HG02852 (cell line): ENCODE measurements at regions not wholly inside any gene's neighbourhood (a gene's known extent, or its start where the extent isn't known, plus 50 kb on each side); places are given as distances from the start of the nearest gene placed in this dataset.
"Not testable (repeated sequence)": the region's sequence is repeated elsewhere in the genome, so short reads cannot be mapped to it uniquely, and the experiment has no call there.

Experiments used
- ATAC-seq: cut with Tn5 transposase; IDR thresholded peaks from one replicate; pipeline ENCODE4 v1.9.1; 2021; ENCODE audit warnings: mild to moderate bottlenecking, moderate library complexity; ENCODE audit not compliant: unreplicated experiment

DNA sequence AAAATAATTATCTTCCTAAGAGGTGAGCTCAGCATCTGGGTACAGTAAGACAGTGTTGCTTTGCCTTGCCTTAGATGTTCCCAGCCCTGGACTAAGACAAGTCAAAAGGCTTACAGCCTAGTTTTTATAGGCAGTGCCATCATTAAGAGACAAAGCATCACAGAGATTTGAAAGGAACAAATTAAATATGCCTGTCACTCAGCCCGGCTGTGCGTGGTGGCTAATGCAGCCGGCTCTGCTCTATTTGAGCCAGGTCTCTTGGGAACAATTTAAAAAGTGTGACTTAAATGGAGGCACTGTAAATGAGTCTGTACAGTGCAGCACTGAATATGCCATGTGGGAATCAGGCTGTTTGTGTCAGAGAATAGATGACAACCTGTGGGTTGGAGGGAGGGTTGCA, 1687.4 kb upstream of the FLRT2 start:
- no peak for ATAC-seq

DNA sequence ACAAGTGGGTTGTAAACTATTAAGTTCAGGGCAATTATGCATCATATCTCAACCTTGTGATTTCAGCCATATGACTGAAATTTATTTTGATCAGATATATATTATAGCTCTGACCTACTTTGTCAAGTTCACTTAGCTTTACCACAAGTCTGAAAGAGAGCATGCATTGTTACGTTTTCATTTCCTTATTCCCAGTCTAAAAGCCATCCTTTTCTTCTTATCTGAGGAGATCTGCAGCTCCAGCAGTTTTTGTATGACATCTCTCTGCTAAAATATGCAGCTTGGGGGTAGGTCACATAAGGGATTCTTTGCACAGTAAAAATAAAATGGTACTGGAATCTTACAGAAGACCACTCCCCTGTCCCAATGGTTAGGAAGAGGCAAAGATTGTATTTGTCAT, 1682.8 kb upstream of the FLRT2 start:
- ATAC-seq: no peak

DNA sequence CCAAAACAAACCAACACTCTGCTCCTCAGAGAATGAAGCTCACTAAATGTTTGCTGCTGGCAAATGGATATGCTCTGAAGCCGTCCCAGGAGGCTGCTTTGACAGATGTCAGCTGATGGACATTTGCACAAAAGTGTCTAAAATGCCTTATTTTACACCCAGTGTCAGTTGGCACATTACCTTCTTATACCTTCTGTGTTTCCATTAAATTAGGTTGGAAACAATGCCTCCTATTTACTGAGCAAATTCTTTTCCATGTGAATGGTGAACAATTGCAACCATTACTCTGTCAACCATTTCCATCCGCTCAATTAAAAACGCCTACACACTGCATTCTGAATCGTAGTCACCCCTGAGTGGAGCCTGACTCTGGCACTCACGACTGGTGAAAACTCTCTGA, 1679.9 kb upstream of the FLRT2 start:
- ATAC-seq: no peak

DNA sequence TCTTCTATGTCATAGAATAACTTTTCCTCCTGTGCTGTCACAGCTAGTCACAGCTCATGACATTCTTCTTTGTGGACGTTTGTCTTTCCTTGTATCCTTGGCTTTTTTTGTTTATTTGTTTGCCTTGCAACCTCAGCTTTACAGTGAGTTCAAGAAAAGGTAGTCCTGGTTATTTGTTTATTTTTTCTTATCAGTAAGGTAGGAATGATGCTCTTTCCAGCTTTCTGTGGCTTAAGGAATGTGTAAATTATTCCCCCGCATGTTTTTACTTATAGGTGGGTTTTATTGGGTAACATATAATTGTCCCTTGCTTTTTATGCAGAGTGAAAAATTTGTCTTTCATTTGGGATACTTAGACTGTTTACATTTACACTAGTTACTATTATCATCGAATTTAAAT, 1673.6 kb upstream of the FLRT2 start:
- no peak for ATAC-seq

DNA sequence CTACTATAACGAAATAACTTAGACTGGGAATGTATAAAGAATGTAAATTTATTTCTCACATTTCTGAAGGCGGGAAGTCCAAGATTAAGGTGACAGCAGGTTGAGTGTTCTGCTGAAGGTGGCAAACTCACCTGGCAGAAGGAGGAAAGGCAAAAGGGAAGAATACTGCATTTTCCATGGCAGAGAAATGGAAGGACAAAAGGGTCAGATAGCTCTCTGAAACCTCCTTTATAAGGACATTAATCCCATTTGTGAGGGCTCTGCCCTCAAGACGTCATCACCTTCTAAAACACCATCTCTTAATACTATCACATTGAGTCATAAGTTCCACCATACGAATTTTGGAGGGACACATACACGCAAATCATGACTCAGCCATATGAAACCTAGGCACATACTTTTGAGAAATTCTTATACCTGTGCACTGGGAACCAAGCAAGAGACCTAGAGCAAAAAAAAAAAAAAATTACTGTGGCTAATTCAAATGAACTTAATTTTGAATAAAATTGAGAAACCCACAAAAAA, 1669.3 kb upstream of the FLRT2 start:
- no peak for ATAC-seq

DNA sequence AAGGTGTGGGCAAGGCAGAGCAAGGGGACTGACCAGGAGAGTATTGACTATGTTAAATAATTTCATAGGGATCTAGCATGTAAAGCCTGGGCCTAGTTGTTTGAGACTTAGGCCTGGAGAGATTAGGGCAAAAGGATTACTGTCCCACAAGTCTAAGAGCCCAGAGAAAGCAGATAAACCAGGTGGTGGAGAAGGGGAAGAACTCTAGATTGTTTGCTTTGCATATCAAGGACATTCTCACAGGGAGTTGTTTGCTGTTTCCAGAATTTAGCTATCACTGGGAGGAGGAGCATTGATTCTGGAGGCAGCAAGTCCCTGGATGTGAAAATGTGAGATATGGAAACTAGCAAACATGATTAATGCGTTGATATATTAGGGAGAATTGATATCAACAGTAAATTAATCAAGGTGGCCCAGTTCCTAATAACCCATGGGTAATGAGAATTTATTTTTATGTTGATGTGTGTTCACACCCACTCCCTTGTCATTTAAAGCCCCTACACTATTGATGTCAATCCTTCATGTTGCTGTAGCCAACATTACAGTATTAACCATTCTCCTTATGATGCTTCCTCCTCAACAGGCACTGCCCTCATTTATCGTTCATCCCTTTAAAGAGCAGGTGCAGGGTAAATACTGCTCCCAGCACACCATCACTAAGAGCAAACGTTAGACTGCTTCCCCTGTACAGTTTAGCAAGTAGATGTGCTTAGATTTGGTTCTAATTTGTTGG, 1666.7 kb upstream of the FLRT2 start:
- ATAC-seq: no peak

DNA sequence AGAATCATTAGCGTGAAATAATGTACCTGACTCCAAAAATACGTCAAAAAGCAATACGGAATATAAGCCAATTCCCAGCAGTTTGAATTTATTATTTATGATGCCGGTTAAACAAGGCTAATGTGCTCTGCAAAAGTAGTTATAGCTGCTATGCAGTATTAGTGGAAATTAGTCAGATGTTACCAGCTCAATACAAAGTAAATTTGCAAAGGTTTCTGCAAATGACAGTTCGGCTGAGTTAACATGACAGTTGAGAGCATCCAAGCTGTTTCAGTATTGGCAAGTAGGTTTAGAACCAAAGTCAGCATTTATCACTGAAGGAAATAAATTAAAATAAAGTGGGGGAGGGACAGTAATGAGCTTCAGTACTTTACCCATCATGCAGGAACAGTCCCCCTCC, 1665.8 kb upstream of the FLRT2 start:
- ATAC-seq: no peak

DNA sequence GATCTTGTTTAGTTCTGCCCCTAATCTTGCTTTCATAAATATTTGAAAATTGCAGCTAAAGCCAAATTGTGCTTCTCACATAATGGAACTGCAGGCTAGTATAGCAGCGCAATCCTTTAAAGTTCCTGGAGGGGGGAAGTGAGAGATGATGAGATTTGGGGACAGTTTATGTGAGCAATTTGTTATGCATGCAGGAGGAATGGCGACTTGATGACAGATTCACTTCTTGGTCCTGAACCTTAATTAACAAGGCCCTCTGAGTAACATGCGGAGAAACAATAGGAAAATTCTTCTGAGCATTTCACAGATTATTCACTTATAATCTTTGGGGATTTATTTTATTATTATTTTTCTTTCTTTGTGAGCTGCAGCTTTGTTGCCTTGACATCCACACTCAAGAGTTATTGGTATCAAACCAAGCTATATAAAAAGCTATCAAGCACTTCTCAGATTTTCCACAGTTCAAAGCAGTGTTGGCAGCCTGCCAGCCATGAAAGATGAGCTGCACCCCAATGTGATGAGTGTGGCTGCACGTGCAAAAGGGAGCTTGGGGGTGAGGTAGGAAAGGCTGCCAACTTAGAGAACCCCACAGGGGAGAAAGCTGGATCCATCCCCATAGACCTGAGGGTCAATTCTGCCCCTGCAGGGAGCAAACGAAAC, 1662.2 kb upstream of the FLRT2 start:
- no peak for ATAC-seq

DNA sequence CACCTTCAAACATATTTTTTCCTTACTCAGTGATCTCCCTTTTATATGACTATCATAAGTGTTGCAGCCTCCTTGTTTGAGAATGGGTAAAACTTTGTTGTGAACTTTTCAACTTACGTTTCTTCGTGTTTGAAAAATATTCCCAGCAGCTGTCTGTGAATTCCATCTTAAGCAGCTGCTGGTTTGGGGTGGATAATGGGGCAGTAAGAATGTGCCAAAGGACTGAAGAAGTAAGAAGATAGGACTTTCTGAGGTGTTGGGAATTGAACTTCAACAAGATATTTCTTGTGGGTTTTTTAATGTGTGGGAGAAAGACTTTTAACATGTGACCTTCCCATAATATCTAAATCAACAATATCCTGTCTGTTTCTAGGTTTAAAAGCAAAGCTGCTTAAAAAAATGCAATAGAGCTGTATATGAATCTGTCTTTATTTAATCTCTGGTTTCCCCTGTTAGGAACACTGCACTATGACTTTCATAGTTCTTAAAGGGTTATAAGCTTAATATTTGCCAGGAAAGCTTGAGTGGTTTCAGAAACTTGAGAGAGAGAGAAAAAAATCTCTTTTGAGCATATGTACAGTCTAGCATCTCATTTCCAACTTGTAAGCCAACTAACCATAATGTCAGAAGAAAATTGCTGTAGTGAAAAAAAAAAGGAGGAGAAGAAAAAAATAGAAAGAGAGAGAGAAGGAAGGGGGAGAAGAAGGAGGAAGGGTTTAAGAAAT, 1659.2 kb upstream of the FLRT2 start:
- no peak for ATAC-seq

DNA sequence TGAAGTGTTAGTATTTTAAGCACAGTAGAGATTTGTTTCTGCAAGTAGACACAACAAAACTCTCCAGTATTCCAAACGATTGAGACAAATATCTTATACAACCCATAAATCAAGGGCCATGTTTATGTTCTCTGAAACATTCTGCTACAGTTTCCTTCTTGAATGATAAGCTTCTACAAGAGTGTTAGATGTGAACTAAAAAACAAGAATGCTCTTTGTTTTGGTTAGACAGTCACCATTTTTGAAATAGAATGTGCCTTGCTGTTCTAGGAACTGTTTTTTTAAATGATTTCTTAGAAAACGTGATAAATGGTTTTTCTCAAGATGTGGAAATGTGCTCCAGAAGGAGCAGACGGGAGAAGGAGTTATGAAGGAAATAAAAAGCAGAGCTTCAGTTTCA, 1656.3 kb upstream of the FLRT2 start:
- no peak for ATAC-seq

DNA sequence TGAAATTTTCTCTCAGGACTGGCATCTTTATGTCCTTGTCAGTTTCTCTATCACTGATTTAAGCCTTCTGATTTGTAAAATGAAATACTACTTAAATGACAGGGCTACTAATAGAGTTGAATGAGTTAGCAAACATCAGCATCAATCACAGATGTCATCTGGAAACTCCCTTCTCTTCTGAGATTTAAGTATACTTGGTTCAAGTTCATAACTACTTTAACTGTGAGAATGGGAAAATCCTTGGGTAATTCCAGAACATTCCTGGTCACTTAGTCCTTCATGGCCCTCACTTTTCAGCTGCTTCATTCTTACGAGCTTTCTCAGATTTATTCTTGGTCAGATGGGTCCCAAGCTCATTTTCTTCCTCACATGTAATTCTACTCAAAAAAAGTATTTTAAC, 1655.3 kb upstream of the FLRT2 start:
- ATAC-seq: no peak

DNA sequence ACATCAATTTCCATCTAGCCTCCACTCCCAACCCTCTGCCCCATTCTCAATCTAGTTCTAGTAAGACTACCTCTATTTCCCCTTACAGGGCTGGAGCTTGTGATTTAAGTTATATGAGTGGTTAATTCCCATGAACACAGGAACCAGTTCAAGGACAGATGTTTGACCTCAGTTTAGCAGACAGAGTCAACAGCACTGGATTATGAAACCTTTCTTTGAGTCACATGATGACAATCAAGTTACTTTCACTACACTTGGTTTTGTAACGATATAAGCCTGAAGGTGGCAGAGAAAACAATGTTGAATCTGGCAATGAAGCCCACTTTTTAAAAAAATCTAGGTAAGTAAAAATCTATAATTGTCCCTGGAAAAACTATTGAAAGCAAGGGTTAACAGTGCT, 1646.2 kb upstream of the FLRT2 start:
- ATAC-seq: no peak

DNA sequence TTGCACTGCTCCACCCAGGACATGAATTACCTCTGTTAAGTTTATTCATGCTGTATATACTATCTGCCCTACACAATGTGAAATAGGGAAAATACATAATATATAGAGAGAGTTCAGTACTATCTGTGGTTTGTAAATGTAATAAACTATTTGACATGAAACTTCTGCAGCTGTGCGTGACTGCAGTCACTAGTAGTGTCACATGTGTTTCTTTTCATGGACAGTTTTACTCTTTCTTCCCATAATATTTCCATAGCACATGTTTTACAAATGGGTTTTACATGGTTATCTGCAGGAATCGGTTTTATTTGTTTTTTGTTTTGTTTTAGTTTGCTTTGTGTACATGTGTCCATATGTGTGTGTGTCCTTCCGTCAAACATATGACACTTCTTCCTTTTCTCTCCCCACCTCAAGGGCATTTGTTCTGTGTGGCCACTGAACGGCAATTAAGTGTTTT, 1644.1 kb upstream of the FLRT2 start:
- no peak for ATAC-seq

DNA sequence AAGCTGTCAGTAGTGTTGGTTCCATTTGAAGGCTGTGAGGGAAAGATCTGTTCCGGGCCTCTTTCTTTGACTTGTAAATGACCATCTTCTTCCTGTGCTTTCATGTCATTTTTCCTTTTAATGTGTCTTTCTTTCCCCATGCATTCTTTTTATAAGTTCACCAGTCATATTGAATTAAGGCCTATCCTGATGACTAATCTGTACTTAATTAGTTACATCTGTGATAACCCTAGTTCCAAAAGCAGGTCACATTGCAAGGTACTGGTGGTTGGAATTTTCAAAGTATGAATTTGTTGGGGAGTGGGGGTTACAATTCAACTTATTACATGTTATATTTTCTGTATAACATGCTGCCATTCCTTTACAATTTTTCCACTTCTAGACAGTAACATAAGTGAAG, 1642.1 kb upstream of the FLRT2 start:
- ATAC-seq: no peak

DNA sequence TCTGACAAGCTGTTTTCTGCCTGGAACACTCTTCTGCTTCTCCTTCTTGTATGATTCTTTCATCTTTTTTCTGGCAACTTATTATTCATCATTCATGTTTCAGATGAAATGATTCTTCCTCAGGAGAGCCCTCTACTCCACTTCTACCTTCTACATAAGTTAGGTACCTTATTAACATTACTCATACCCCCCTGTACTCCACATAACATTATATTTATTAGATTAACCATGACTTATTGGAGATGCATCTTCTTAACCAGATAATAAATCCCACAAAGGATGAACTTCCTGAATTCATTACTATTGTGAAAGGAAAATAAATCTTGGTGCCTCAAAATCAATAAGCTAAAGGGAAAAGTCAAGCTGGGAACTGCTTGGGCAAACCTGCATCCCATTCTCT, 1636.5 kb upstream of the FLRT2 start:
- ATAC-seq: no peak

DNA sequence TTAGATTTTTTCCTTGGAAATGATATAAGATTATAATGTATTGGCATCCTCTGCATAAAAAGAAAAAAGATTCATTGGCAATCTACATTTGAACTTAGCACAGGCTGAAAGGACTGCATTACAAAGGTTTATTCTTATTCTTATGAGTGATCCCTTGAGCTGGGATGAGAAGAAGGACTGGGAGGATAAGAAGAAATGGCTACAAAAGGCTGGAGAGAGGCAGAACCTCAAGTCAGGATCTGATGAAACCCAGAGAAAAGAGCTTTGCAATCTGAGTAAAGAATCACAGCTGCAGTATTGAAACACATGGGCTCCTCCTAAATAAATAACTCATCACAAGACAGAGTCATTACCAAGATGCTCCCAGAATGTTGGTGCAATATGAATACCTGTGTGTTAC, 1635.4 kb upstream of the FLRT2 start:
- ATAC-seq: no peak

DNA sequence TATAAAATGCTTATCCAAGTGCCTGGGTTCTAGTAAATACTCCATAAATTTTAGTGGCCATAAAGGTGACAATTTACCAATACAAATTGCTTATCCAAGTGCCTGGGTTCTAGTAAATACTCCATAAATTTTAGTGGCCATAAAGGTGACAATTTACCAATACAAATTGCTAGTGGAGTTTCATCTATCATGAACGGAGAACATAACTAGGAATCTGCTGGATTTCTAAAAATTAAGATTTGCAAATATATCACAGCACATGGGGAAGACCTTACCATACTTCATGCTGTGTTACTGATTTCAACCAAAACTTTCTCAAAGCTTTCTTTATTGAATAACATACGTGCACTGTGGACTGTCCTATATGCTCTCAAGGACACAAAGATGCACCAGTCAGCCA, 1631.4 kb upstream of the FLRT2 start:
- not testable (repeated sequence) for ATAC-seq

DNA sequence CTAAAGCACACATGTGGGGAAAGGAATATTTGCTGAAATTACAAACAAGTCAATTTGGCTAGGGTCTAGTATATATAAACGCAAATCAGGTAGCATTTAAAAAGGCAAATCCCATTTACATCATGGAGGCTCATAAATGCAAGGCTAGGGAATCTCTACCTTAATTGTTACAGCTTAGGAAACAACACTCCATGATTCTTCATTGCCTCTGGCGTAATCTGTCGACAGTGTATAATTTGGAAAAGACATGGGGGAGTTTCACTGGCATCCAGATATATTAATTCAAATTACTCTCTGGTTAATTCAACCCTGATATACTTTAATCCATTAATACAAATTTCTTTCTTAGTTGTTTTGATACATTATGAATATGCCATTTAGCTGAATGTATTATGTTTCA, 1630.2 kb upstream of the FLRT2 start:
- ATAC-seq: no peak

DNA sequence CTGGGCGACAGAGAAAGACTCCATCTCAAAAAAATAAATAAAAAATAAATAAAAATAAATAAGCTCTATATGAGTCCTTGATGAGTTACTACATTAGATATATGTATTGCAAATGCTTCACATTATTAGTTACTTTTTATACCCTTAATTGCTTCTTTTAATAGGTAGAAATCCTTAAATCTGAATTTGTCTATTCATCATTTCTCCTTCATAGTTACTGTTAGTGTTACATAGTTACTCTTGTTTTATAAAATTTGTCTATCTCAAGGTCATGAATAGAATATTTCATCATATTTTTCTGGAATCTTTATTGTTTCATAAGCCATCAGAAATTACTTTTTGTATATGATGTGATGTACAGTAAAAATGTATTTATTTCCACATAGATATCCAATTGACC, 1624.8 kb upstream of the FLRT2 start:
- ATAC-seq: no peak

DNA sequence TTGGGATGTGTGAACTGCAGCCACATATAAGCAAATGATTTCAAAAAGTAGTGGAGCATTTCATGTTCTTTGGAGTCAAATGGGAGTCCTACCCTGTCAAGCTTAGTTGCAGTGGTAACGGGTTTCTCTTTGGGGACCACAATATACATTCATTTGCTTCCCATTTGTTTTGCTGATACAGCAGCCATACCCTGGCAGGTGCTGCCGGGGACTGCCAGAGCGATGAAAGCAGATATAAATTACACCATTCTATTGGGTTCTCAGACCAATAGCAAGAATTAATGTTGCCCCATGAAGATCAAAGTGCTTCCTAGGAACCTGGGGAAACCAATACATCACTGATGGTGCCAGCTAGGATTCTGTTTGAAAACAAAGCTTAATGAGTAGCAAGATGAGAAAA, 1621.5 kb upstream of the FLRT2 start:
- ATAC-seq: no peak

DNA sequence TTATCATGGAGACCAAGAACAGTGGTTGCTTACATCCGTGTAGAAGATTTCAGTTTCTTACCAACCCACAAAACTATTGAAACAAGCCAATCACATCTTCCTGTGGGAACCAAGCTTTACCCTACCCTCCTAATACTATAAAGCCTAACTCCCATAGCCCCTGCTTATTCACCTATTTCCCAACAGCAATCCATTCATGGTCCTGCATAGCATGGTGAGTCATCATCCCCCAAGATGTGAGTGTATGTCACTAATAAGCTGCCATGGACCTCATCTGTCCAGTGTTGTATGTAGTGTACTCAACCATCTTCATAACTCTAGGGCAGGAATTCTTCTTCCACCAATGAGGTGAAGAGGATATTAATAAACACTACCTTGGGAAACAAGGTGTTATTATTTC, 1620.4 kb upstream of the FLRT2 start:
- no peak for ATAC-seq
